ENCODE measurements at regions not wholly inside any gene's neighbourhood (a gene's known extent, or its start where the extent isn't known, plus 50 kb on each side); places are given as distances from the start of the nearest gene placed in this dataset.

- no peak for TF ChIP-seq CTCF (IDR thresholded peaks at IDR 0.05; ENCODE audit: unreplicated experiment in 3 of 3)
- peaks cover 23% of the 10 kb centered on the region for H3K4me1 Mint-ChIP-seq
These were observed 491.5 kb upstream of the MDFIC2 start for GRCh38 chr3:70803891-70804290.

GRCh38 chr3:70803319-70803718 lies 490.9 kb upstream of the MDFIC2 start:
- Mint-ChIP-seq H3K27ac (no peak overlapping the region), H3K27me3 (ENCODE audit: low read depth) (no peaks in the 10 kb centered on the region), H3K4me3 (no peak overlapping the region), H3K4me1 (peaks cover 23% of the 10 kb centered on the region), H3K9me3 (no peaks in the 10 kb centered on the region), H3K36me3 (ENCODE audit: low read depth) (no peaks in the 10 kb centered on the region)
- no peak for TF ChIP-seq CTCF (IDR thresholded peaks at IDR 0.05; ENCODE audit: unreplicated experiment in 3 of 3)

More at GRCh38 chr3:70803891-70804290, 491.5 kb upstream of the MDFIC2 start:
- H3K4me3 Mint-ChIP-seq, result no peak overlapping the region
- no peaks in the 10 kb centered on the region for H3K36me3 Mint-ChIP-seq (ENCODE audit: low read depth)
- H3K9me3 Mint-ChIP-seq, result no peaks in the 10 kb centered on the region
- no peaks in the 10 kb centered on the region for H3K27me3 Mint-ChIP-seq (ENCODE audit: low read depth)
- peak overlapping the region in 1 of 3 experiments; percentile 4 for H3K27ac Mint-ChIP-seq

- no peak for TF ChIP-seq CTCF (IDR thresholded peaks at IDR 0.05; ENCODE audit: unreplicated experiment in 3 of 3)
- Mint-ChIP-seq H3K4me1 (peaks cover 23% of the 10 kb centered on the region), H3K27ac (no peak overlapping the region), H3K9me3 (peaks cover 2% of the 10 kb centered on the region), H3K36me3 (ENCODE audit: low read depth) (no peaks in the 10 kb centered on the region), H3K4me3 (no peak overlapping the region), H3K27me3 (ENCODE audit: low read depth) (no peaks in the 10 kb centered on the region)
These were observed 488.5 kb upstream of the MDFIC2 start for GRCh38 chr3:70800951-70801350.

GRCh38 chr3:70789878-70790277 lies 477.4 kb upstream of the MDFIC2 start:
- Mint-ChIP-seq H3K9me3 (no peaks in the 10 kb centered on the region), H3K4me3 (no peak overlapping the region), H3K27ac (no peak overlapping the region), H3K4me1 (no peaks in the 10 kb centered on the region), H3K36me3 (ENCODE audit: low read depth) (no peaks in the 10 kb centered on the region), H3K27me3 (ENCODE audit: low read depth) (no peaks in the 10 kb centered on the region)
- TF ChIP-seq CTCF (IDR thresholded peaks at IDR 0.05; ENCODE audit: unreplicated experiment in 3 of 3), result no peak

- Mint-ChIP-seq H3K27me3 (ENCODE audit: low read depth) (no peaks in the 10 kb centered on the region), H3K9me3 (no peaks in the 10 kb centered on the region), H3K4me1 (no peaks in the 10 kb centered on the region), H3K27ac (no peak overlapping the region), H3K36me3 (ENCODE audit: low read depth) (no peaks in the 10 kb centered on the region), H3K4me3 (no peak overlapping the region)
- TF ChIP-seq CTCF (IDR thresholded peaks at IDR 0.05; ENCODE audit: unreplicated experiment in 3 of 3), result no peak
These were observed 468.4 kb upstream of the MDFIC2 start for GRCh38 chr3:70780790-70781189.

- H3K27me3 Mint-ChIP-seq (ENCODE audit: low read depth), result no peaks in the 10 kb centered on the region
- no peaks in the 10 kb centered on the region for H3K4me1 Mint-ChIP-seq
- H3K36me3 Mint-ChIP-seq (ENCODE audit: low read depth), result no peaks in the 10 kb centered on the region
- H3K27ac Mint-ChIP-seq, result no peak overlapping the region
- no peak overlapping the region for H3K4me3 Mint-ChIP-seq
- H3K9me3 Mint-ChIP-seq, result no peaks in the 10 kb centered on the region
- no peak for TF ChIP-seq CTCF (IDR thresholded peaks at IDR 0.05; ENCODE audit: unreplicated experiment in 3 of 3)
These were observed 466.9 kb upstream of the MDFIC2 start for GRCh38 chr3:70779296-70779695.
